ENCODE measurements at regions not wholly inside any gene's neighbourhood (a gene's known extent, or its start where the extent isn't known, plus 50 kb on each side); places are given as distances from the start of the nearest gene placed in this dataset.

GRCh38 chr2:41870265-41870585, 177.6 kb upstream of the PKDCC start:
- intact Hi-C loops (cut with micrococcal nuclease; ENCODE audit: unreplicated experiment): no loop called here

DNA sequence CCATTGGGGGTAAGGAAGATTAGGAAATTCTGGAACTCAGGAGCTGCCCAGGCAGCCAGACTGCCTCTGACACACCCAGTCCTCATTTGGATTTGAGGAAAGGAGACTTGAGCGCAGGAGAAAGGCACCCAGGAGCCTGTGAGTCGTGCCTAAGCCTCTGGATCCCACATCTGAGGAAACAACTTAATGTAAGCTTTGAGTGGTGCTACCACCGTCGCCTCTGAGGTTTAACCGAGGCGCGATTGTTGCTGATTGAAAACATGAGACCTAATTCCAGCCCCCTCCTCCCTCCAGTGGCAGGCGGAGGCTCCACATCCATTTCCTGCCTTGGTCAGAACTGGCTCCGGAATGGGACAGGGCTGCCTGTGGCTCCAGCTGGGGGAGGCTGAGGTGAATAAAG, 176.7 kb upstream of the PKDCC start:
- H3K4me3 ChIP-seq (ENCODE audit: low read depth, low read length, poor library complexity, severe bottlenecking): no peak overlapping the region
- ChIA-PET CTCF (ENCODE audit: unreplicated experiment) (no interaction called here), POLR2A (no interaction called here)
- intact Hi-C loops (cut with micrococcal nuclease; ENCODE audit: unreplicated experiment): no loop called here
- H2AFZ ChIP-seq (ENCODE audit: low read length): no peak overlapping the region
- no peak overlapping the region for H3K27ac ChIP-seq (ENCODE audit: low read depth, low read length, poor library complexity, severe bottlenecking)
- TF ChIP-seq EZH2phosphoT487 (IDR thresholded peaks at IDR 0.05; ENCODE audit: borderline replicate concordance, low read depth, low read length) (no peak), CTCF (conservative IDR thresholded peaks at IDR 0.05; ENCODE audit: low read length) (no peak)
- no peaks in the 10 kb centered on the region for H3K9me2 ChIP-seq (ENCODE audit: insufficient read depth, low read length)
- BruUV-seq (replicated peaks): no TSS peak
- no peaks in the 10 kb centered on the region for H3K4me1 ChIP-seq (ENCODE audit: insufficient read depth, low read length, poor library complexity, severe bottlenecking)
- no peaks in the 10 kb centered on the region for H4K20me1 ChIP-seq (ENCODE audit: insufficient read depth, low read length)
- H3K79me2 ChIP-seq (ENCODE audit: insufficient read depth, low read depth, low read length): no peaks in the 10 kb centered on the region
- H3K4me2 ChIP-seq (ENCODE audit: low read length): no peak overlapping the region
- H3K9me3 ChIP-seq (ENCODE audit: low read length): no peaks in the 10 kb centered on the region
- no peaks in the 10 kb centered on the region for H3K36me3 ChIP-seq (ENCODE audit: insufficient read depth, low read length)
- DNase-seq (ENCODE audit: low spot score): no peak

More at GRCh38 chr2:41870265-41870585, 177.6 kb upstream of the PKDCC start:
- no peaks in the 10 kb centered on the region for H3K9me2 ChIP-seq (ENCODE audit: insufficient read depth, low read length)
- H3K9me3 ChIP-seq (ENCODE audit: low read length): no peaks in the 10 kb centered on the region
- H3K4me1 ChIP-seq (ENCODE audit: insufficient read depth, low read length, poor library complexity, severe bottlenecking): no peaks in the 10 kb centered on the region
- no peak overlapping the region for H3K27ac ChIP-seq (ENCODE audit: low read depth, low read length, poor library complexity, severe bottlenecking)
- no peak overlapping the region for H3K4me3 ChIP-seq (ENCODE audit: low read depth, low read length, poor library complexity, severe bottlenecking)
- H3K4me2 ChIP-seq (ENCODE audit: low read length): no peak overlapping the region
- H3K79me2 ChIP-seq (ENCODE audit: insufficient read depth, low read depth, low read length): no peaks in the 10 kb centered on the region
- DNase-seq (ENCODE audit: low spot score): no peak
- TF ChIP-seq EZH2phosphoT487 (IDR thresholded peaks at IDR 0.05; ENCODE audit: borderline replicate concordance, low read depth, low read length) (no peak), CTCF (conservative IDR thresholded peaks at IDR 0.05; ENCODE audit: low read length) (no peak)
- H2AFZ ChIP-seq (ENCODE audit: low read length): no peak overlapping the region
- CTCF ChIA-PET (ENCODE audit: unreplicated experiment): interaction anchor here (1.1 kb wide), 1 partner anchor 217 kb away, joined by 4 read pairs; no protein-coding TSS in a partner anchor
- BruUV-seq (replicated peaks): no TSS peak
- no peaks in the 10 kb centered on the region for H4K20me1 ChIP-seq (ENCODE audit: insufficient read depth, low read length)
- no peaks in the 10 kb centered on the region for H3K36me3 ChIP-seq (ENCODE audit: insufficient read depth, low read length)
- POLR2A ChIA-PET: no interaction called here

DNA sequence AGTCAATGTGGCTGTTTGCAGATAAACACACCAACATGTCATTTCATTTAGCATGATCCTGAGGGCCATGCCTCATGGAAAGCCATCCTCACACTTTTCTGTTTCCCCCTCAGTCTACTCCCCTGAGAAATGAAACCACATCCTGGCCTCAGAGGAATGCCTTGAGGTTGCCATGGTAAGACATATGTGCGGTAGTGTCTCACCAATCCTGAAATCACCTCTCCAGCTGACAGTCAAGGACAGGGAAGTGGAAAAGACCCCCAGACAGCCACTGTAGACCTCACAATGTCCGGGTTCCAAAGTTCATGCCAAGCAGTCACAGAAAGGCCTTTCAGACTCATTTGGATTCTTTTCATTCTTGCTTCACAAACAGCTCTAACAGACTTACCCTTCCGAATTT, 175.2 kb upstream of the PKDCC start:
- no peak overlapping the region for H2AFZ ChIP-seq (ENCODE audit: low read length)
- H3K27ac ChIP-seq (ENCODE audit: low read depth, low read length, poor library complexity, severe bottlenecking): no peak overlapping the region
- H3K9me3 ChIP-seq (ENCODE audit: low read length): no peaks in the 10 kb centered on the region
- H3K4me3 ChIP-seq (ENCODE audit: low read depth, low read length, poor library complexity, severe bottlenecking): no peak overlapping the region
- CTCF ChIA-PET (ENCODE audit: unreplicated experiment): no interaction called here
- POLR2A ChIA-PET: interaction anchor here (0.7 to 0.8 kb wide), 2 partner anchors 12 to 899 kb away, joined by 3 read pairs; no protein-coding TSS in a partner anchor
- no peaks in the 10 kb centered on the region for H3K9me2 ChIP-seq (ENCODE audit: insufficient read depth, low read length)
- no peaks in the 10 kb centered on the region for H3K79me2 ChIP-seq (ENCODE audit: insufficient read depth, low read depth, low read length)
- DNase-seq (ENCODE audit: low spot score): no peak
- intact Hi-C loops (cut with micrococcal nuclease; ENCODE audit: unreplicated experiment): no loop called here
- BruUV-seq (replicated peaks): no TSS peak
- H4K20me1 ChIP-seq (ENCODE audit: insufficient read depth, low read length): no peaks in the 10 kb centered on the region
- H3K36me3 ChIP-seq (ENCODE audit: insufficient read depth, low read length): no peaks in the 10 kb centered on the region
- no peaks in the 10 kb centered on the region for H3K4me1 ChIP-seq (ENCODE audit: insufficient read depth, low read length, poor library complexity, severe bottlenecking)
- TF ChIP-seq EZH2phosphoT487 (IDR thresholded peaks at IDR 0.05; ENCODE audit: borderline replicate concordance, low read depth, low read length): no peak
- no peak for TF ChIP-seq CTCF (conservative IDR thresholded peaks at IDR 0.05; ENCODE audit: low read length)
- H3K4me2 ChIP-seq (ENCODE audit: low read length): no peak overlapping the region
